Astrocyte (in vitro differentiated cells and primary cell): ENCODE measurements at regions not wholly inside any gene's neighbourhood (a gene's known extent, or its start where the extent isn't known, plus 50 kb on each side); places are given as distances from the start of the nearest gene placed in this dataset.

Source experiments
- CTCF ChIP-seq: IDR thresholded peaks from 2 replicates; pipeline ENCODE4 v1.5.1; 2011; ENCODE audit warnings: low read depth, mild to moderate bottlenecking, inconsistent platforms, low read length, moderate library complexity; ENCODE audit not compliant: insufficient read depth
- EZH2 ChIP-seq: IDR thresholded peaks from 2 replicates; pipeline ENCODE4 v1.6.1; 2012; ENCODE audit warnings: mild to moderate bottlenecking, low read length, inconsistent platforms; ENCODE audit not compliant: insufficient read depth

DNA sequence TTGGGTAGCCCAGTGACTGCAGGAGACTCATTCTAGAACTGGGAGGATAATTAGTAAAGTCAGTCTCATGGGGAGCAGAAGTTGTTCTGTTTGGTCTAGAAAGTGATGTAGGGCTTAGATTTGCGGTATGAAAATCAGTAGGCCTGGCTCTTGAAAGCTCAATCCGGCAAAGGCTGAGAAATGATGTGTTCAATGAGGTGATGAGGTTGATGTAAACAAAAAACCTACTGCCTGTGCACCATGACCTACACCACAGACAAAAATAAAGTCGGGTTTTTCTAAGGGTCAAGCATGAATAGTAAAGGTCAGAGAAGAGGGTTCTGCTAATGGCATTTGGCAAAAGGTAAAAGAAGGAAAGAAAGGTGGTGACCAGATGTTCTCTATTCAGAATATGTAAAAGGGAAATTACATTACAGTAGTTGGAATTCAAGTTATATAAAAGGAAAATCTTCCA, 80.8 kb upstream of the COL5A2 start:
- no peak for TF ChIP-seq CTCF
- no peak for TF ChIP-seq EZH2
